Fibroblast of lung (primary cell): ENCODE measurements at regions not wholly inside any gene's neighbourhood (a gene's known extent, or its start where the extent isn't known, plus 50 kb on each side); places are given as distances from the start of the nearest gene placed in this dataset.

ENCODE experiments used
- DNase-seq, 2 donors: peaks; one replicate each; pipeline versions ENCODE4 v3.0.0 to v3.0.0-alpha.2; 2010; ENCODE audit warnings: low read depth in 2 of 2
- H2AFZ ChIP-seq: 2 replicates; pipeline ENCODE4 v1.5.1; 2012; ENCODE audit warnings: low read length, control low read depth, inconsistent platforms
- H3K27ac ChIP-seq: 2 replicates; pipeline ENCODE4 v1.5.1; 2011; ENCODE audit warnings: low read length, control low read depth; ENCODE audit not compliant: insufficient read depth
- H3K27me3 ChIP-seq: 2 replicates; pipeline ENCODE4 v1.5.1; 2011; ENCODE audit warnings: mild to moderate bottlenecking, low read length; ENCODE audit not compliant: control insufficient read depth, insufficient read depth
- H3K36me3 ChIP-seq: 2 replicates; pipeline ENCODE4 v1.5.1; 2011; ENCODE audit warnings: low read length; ENCODE audit not compliant: control insufficient read depth, insufficient read depth
- H3K4me1 ChIP-seq: 2 replicates; pipeline ENCODE4 v1.5.1; 2011; ENCODE audit warnings: low read length; ENCODE audit not compliant: control insufficient read depth, insufficient read depth; ENCODE audit errors: extremely low read depth
- H3K4me2 ChIP-seq: 2 replicates; pipeline ENCODE4 v1.5.1; 2011; ENCODE audit warnings: low read length, control low read depth; ENCODE audit not compliant: insufficient read depth; ENCODE audit errors: extremely low read depth
- H3K4me3 ChIP-seq, 4 experiments: fragments of 200-600 bp in 1 of 4; sonication (generic) in 1 of 4; replicated peaks in 1 of 4; 2 replicates each; pipeline ENCODE4 v1.5.1; 2011 to 2016; ENCODE audit warnings: low read length in 4 of 4, low read depth in 3 of 4, mild to moderate bottlenecking in 3 of 4, control low read depth in 2 of 4, inconsistent platforms in 1 of 4, mixed read lengths in 1 of 4; ENCODE audit not compliant: insufficient read depth in 1 of 4; ENCODE audit errors: control extremely low read depth in 1 of 4
- H3K79me2 ChIP-seq: 2 replicates; pipeline ENCODE4 v1.5.1; 2012; ENCODE audit warnings: mild to moderate bottlenecking, low read length, inconsistent platforms; ENCODE audit not compliant: control insufficient read depth, insufficient read depth
- H3K9ac ChIP-seq: 2 replicates; pipeline ENCODE4 v1.5.1; 2011; ENCODE audit warnings: mild to moderate bottlenecking, low read length, control low read depth; ENCODE audit not compliant: insufficient read depth
- H3K9me3 ChIP-seq: 2 replicates; pipeline ENCODE4 v1.5.1; 2012; ENCODE audit warnings: low read depth, low read length; ENCODE audit not compliant: control insufficient read depth, insufficient read depth
- H4K20me1 ChIP-seq: 2 replicates; pipeline ENCODE4 v1.5.1; 2011; ENCODE audit warnings: low read length; ENCODE audit not compliant: control insufficient read depth, insufficient read depth; ENCODE audit errors: extremely low read depth
- EZH2 ChIP-seq: IDR thresholded peaks from 2 replicates; pipeline ENCODE4 v1.5.1; 2012; ENCODE audit warnings: low read length, control low read depth, mild to moderate bottlenecking; ENCODE audit errors: missing control alignments
- TF ChIP-seq, protein P1 (sequence below), 2 donors: IDR thresholded peaks in 1 of 2; conservative IDR thresholded peaks in 1 of 2; 1 replicate in 1 of 2; 2 replicates in 1 of 2; pipeline ENCODE4 v1.5.1; 2011 to 2012; ENCODE audit warnings: low read length in 2 of 2, control low read depth in 1 of 2, inconsistent platforms in 1 of 2, low read depth in 1 of 2, mild to moderate bottlenecking in 1 of 2

DNA sequence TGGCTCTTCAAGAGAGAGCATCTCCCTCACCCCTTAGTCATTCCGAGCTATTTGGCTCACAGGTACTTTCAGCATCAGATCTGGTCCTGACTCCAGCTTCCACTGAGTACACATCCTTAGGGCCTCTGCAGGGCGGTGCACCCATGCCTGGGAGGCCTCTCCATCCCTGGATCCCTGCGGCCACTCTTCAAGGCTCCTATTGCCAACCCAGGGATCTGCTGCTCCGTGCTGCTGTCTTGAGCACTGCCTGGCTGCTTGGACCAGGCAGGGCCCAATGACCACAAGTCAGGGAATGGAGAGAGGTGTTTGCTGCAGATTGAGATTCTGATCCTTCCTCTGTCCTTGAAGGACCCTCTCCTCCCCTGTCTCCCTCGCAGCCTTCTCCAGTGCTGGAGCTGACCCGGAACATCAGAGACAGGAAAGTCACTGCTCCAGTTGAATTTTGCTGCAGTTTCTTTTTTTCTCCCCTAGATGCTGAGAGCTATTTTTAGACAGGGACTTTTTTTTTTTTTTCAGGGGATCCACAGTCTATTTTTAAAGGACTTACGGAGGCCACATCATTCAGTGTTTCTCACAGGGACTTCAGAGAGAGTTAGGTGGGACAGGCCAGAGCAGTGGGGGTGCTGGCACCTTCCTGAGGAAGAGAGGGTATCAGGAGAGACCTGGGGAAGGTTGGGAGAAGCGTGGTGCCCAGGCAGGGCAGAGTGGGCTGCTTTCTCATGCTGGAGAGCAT lies 50.1 kb upstream of the KCNA1 start:
- Histone ChIP-seq H3K4me3 (no peak overlapping the region), H3K4me2 (no peak overlapping the region), H3K27ac (no peak overlapping the region), H3K27me3 (peaks cover 11% of the 10 kb centered on the region), H3K36me3 (no peaks in the 10 kb centered on the region), H3K79me2 (no peaks in the 10 kb centered on the region), H3K9ac (no peak overlapping the region), H2AFZ (no peak overlapping the region), H4K20me1 (no peaks in the 10 kb centered on the region), H3K4me1 (no peaks in the 10 kb centered on the region), H3K9me3 (no peaks in the 10 kb centered on the region)
- no peak for TF ChIP-seq EZH2
- TF ChIP-seq, protein P1, sequence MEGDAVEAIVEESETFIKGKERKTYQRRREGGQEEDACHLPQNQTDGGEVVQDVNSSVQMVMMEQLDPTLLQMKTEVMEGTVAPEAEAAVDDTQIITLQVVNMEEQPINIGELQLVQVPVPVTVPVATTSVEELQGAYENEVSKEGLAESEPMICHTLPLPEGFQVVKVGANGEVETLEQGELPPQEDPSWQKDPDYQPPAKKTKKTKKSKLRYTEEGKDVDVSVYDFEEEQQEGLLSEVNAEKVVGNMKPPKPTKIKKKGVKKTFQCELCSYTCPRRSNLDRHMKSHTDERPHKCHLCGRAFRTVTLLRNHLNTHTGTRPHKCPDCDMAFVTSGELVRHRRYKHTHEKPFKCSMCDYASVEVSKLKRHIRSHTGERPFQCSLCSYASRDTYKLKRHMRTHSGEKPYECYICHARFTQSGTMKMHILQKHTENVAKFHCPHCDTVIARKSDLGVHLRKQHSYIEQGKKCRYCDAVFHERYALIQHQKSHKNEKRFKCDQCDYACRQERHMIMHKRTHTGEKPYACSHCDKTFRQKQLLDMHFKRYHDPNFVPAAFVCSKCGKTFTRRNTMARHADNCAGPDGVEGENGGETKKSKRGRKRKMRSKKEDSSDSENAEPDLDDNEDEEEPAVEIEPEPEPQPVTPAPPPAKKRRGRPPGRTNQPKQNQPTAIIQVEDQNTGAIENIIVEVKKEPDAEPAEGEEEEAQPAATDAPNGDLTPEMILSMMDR (conservative IDR thresholded peaks at IDR 0.05 in 1 of 2, IDR thresholded peaks at IDR 0.05 in 1 of 2; ENCODE audit: low read depth in 1 of 2, low read length in 2 of 2): no peak
- DNase-seq: no peak
